Right cardiac atrium (tissue), 5 donors: ENCODE measurements at regions not wholly inside any gene's neighbourhood (a gene's known extent, or its start where the extent isn't known, plus 50 kb on each side); places are given as distances from the start of the nearest gene placed in this dataset.

Experiments used
- ATAC-seq, 2 donors: fragments of 200-7000 bp; cut with Tn5 transposase; one replicate each; pipeline versions ENCODE4 v1.8.0 to v1.9.1; 2020; ENCODE audit warnings: moderate library complexity in 2 of 2, mild to moderate bottlenecking in 1 of 2
- DNase-seq, 3 donors: peaks; one replicate each; pipeline ENCODE4 v3.0.0-alpha.2; 2020
- H3K27ac ChIP-seq: one replicate; pipeline ENCODE4 v1.5.1; 2013; ENCODE audit warnings: mild to moderate bottlenecking, low read length, control low read depth, moderate library complexity
- H3K27me3 ChIP-seq: one replicate; pipeline ENCODE4 v1.6.1; 2013; ENCODE audit not compliant: control insufficient read depth, insufficient read depth
- H3K4me1 ChIP-seq: one replicate; pipeline ENCODE4 v1.6.1; 2013; ENCODE audit warnings: low read length; ENCODE audit not compliant: control insufficient read depth, insufficient read depth
- H3K4me3 ChIP-seq: one replicate; pipeline ENCODE4 v1.5.1; 2013; ENCODE audit warnings: low read length, control low read depth
- H3K9me3 ChIP-seq: one replicate; pipeline ENCODE4 v1.6.1; 2013; ENCODE audit warnings: low read length; ENCODE audit not compliant: control insufficient read depth
- WGBS: extraction: QIAGEN DNeasy Blood & Tissue Kit; methylation state at CpG from one replicate; pipeline ENCODE4 v1.1.7; 2013; 5-methylcytosine and 5-hydroxymethylcytosine counted together
- intact Hi-C, 4 donors: fragments of 100-400 bp; cut with DNase I; formaldehyde crosslinking; loops; one replicate each; pipeline versions ENCODE4 v1.11.0 to v1.14.0; 2022 to 2023
- donor health status: healthy with polysubstance abuse.
- donor health status: DM: no; HTN: yes; CAD: no.
- donor health status: DM: no; HTN: no; CAD: no.
- donor health status: DM: no; HTN: yes; CAD: no; lungs with severe emphysema.
- donor health status: DM: yes; HTN: yes; CAD: no.

GRCh38 chr1:78359666-78360065 is 131.1 kb upstream of the PTGFR start:
- DNase-seq = no peak
- Histone ChIP-seq H3K4me1 (no peaks in the 10 kb centered on the region), H3K4me3 (no peak overlapping the region), H3K27me3 (no peaks in the 10 kb centered on the region), H3K9me3 (no peaks in the 10 kb centered on the region), H3K27ac (no peak overlapping the region)
- no peak for ATAC-seq
- intact Hi-C loops = no loop called here

- intact Hi-C loops = no loop called here
Measured at GRCh38 chr1:78360584-78360983, 130.2 kb upstream of the PTGFR start.

GRCh38 chr1:78367700-78368099 is 123.1 kb upstream of the PTGFR start:
- no peak overlapping the region for H3K27ac ChIP-seq
- 52% methylated on average over 1 of the region's 1 CpG for WGBS
- ATAC-seq = no peak
- H3K27me3 ChIP-seq = no peaks in the 10 kb centered on the region
- no peak overlapping the region for H3K4me3 ChIP-seq
- intact Hi-C loops = no loop called here
- no peaks in the 10 kb centered on the region for H3K4me1 ChIP-seq
- no peak for DNase-seq
- H3K9me3 ChIP-seq = no peaks in the 10 kb centered on the region

More at GRCh38 chr1:78360584-78360983, 130.2 kb upstream of the PTGFR start:
- DNase-seq = no peak
- no peak for ATAC-seq
- no peaks in the 10 kb centered on the region for H3K4me1 ChIP-seq
- no peaks in the 10 kb centered on the region for H3K27me3 ChIP-seq
- H3K27ac ChIP-seq = no peak overlapping the region
- H3K9me3 ChIP-seq = no peaks in the 10 kb centered on the region
- no peak overlapping the region for H3K4me3 ChIP-seq

GRCh38 chr1:78369546-78369945 is 121.2 kb upstream of the PTGFR start:
- DNase-seq (no peak), ATAC-seq (no peak)
- WGBS = 95% methylated on average over 1 of the region's 1 CpG
- H3K4me3 ChIP-seq = no peak overlapping the region
- no peaks in the 10 kb centered on the region for H3K27me3 ChIP-seq
- H3K4me1 ChIP-seq = no peaks in the 10 kb centered on the region
- no peaks in the 10 kb centered on the region for H3K9me3 ChIP-seq
- H3K27ac ChIP-seq = no peak overlapping the region
- intact Hi-C loops = no loop called here

GRCh38 chr1:78370356-78370755 is 120.4 kb upstream of the PTGFR start:
- no peak overlapping the region for H3K4me3 ChIP-seq
- ATAC-seq (no peak), DNase-seq (no peak)
- H3K4me1 ChIP-seq = no peaks in the 10 kb centered on the region
- 42% methylated on average over 2 of the region's 2 CpGs for WGBS
- no peaks in the 10 kb centered on the region for H3K27me3 ChIP-seq
- no peaks in the 10 kb centered on the region for H3K9me3 ChIP-seq
- intact Hi-C loops = no loop called here
- H3K27ac ChIP-seq = no peak overlapping the region

- H3K27ac ChIP-seq = no peak overlapping the region
- DNase-seq = no peak
- no peak for ATAC-seq
- intact Hi-C loops = no loop called here
- no peaks in the 10 kb centered on the region for H3K9me3 ChIP-seq
- H3K4me3 ChIP-seq = no peak overlapping the region
- no peaks in the 10 kb centered on the region for H3K27me3 ChIP-seq
- no peaks in the 10 kb centered on the region for H3K4me1 ChIP-seq
- 76% methylated on average over 2 of the region's 2 CpGs for WGBS
Measured at GRCh38 chr1:78370779-78371482, 119.8 kb upstream of the PTGFR start.

DNA sequence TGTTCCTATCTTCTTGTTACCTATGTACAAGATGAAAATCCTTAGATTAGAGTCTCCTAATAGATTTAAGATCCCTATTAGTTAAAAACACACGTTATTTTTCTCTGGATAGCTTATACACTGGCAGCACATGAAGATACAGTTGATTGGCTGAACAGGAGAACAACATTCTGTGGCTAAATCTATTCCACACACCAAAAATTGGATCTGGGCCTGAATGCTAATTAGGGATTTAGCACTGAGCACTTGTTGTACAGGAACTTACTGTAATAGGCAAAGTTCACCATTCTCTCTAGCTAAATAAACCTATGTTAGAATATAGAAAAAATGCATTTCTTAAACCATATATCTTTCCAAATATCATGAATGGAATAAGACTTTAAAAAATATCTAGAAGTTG is 117.1 kb upstream of the PTGFR start:
- Histone ChIP-seq H3K4me1 (no peaks in the 10 kb centered on the region), H3K27me3 (no peaks in the 10 kb centered on the region), H3K9me3 (no peaks in the 10 kb centered on the region), H3K4me3 (no peak overlapping the region), H3K27ac (no peak overlapping the region)
- 45% methylated on average over 1 of the region's 1 CpG for WGBS
- intact Hi-C loops = no loop called here
- ATAC-seq = no peak
- no peak for DNase-seq

DNA sequence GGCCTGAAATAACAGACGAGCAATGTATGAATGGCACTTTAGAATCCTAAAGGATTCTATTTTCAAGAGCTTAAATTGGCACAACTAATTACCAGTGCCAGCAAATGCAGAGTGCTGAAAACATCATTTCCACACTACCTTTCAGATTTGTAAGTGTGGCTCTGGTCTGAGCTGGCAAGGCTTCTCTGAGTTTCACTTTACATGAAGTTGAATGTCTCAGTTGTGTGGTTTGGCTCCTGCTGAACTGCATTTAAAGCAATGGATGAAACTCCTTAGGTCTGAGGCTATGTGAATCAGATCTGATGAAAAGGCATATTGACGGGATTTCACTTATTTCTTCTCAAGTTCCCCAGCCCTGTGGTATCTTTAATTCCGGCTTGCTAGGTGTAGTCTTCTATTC is 114.8 kb upstream of the PTGFR start:
- ATAC-seq = no peak
- H3K4me1 ChIP-seq = no peaks in the 10 kb centered on the region
- intact Hi-C loops = no loop called here
- no peak for DNase-seq
- H3K27me3 ChIP-seq = no peaks in the 10 kb centered on the region
- no peak overlapping the region for H3K27ac ChIP-seq
- H3K4me3 ChIP-seq = no peak overlapping the region
- 76% methylated on average over 3 of the region's 3 CpGs for WGBS
- H3K9me3 ChIP-seq = no peaks in the 10 kb centered on the region

DNA sequence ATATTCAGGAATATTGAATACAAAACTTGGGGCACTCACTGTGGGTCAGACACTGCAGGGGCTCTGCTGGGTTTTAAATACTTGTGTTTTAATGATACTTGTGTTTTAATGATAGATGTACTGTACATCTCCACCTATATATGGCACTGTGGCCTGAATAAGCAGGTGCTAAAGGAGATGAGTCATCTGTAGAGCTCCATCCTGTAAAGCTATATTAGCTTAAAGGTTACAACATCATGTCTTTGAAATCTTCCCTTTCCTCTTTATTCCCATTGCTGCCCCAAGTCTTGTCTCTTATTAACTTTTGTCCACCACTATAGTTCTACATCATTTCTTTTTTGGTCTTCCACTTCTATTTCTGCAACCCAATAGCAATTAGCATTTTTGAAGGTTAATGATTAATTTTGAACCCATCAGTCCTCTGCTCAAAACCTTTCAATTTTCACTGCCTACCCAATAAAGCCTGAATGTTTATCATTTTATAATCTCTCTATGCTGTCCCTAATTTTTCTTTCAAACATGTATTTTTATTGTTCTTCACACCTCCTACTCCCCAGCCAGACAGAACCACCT is 113.3 kb upstream of the PTGFR start:
- intact Hi-C loops = no loop called here
- ATAC-seq = no peak
- Histone ChIP-seq H3K27ac (no peak overlapping the region), H3K9me3 (no peaks in the 10 kb centered on the region), H3K4me3 (no peak overlapping the region), H3K27me3 (no peaks in the 10 kb centered on the region), H3K4me1 (no peaks in the 10 kb centered on the region)
- DNase-seq = no peak

DNA sequence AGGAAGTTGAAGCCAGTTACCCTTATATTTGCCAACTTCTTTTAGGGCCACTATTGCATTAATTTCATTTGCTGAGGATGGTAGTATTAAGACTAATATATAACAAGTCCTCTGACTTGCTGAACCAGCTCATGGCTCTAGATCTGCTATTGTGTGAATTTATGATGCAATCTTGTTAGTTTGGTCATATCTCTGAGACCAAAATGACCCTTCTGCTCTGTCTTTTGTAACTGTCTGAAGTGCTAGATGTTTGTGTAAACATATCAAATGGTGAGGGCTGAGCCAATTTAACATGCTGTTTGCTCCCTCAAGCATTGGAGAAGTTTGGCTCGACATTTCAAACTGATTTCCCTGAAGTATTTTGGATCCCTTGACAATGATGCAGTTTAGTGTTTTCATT is 106.9 kb upstream of the PTGFR start:
- Histone ChIP-seq H3K4me3 (no peak overlapping the region), H3K4me1 (no peaks in the 10 kb centered on the region), H3K9me3 (no peaks in the 10 kb centered on the region), H3K27ac (no peak overlapping the region), H3K27me3 (no peaks in the 10 kb centered on the region)
- intact Hi-C loops = no loop called here
- ATAC-seq (peak in 1 of 2 donors; percentile 45), DNase-seq (no peak)
- 12% methylated on average over 1 of the region's 1 CpG for WGBS

DNA sequence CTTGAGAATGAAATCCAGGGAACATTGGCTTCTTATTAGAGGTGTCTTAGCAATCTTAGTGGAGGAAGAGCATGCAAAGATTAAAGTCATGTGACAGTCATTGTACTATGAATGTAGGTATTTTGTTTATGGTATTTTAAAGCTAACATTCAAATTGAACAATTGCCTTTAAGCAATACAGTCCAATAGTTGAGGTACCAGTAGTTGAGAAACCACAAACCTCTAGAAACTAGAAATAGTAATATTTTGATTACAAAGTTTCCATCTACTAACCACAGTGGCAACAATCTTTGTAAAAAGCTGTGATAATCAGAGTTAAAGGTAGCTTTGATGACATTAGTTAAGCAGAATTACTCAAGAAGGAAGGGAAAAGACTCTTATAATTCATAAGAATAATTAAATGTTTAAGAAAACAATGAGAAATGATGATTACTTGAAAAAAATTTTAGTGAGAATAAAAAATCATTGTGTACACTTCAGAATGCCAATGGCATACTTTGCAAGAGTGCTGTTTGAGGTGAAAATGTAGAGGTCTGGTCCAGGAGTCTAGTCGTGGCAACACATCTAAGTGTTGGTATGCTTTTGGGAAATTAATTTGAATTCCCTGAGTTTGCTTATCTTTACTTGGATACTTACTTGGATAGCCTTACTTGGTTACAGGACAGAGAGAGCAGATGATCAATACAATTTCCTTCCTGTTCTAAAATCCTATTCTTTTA is 104.9 kb upstream of the PTGFR start:
- no peak for ATAC-seq
- no peak overlapping the region for H3K4me3 ChIP-seq
- H3K27ac ChIP-seq = no peak overlapping the region
- no peaks in the 10 kb centered on the region for H3K9me3 ChIP-seq
- intact Hi-C loops = no loop called here
- H3K4me1 ChIP-seq = no peaks in the 10 kb centered on the region
- H3K27me3 ChIP-seq = no peaks in the 10 kb centered on the region
- DNase-seq = no peak
- WGBS = 54% methylated on average over 1 of the region's 1 CpG
